Stimulated activated CD4-positive, alpha-beta T cell treated with anti-CD3 and anti-CD28 coated beads, Interleukin-12 subunit alpha, Interleukin-12 subunit beta, amount 100 ng/mL, for 24 hours (primary cell): ENCODE measurements at regions not wholly inside any gene's neighbourhood (a gene's known extent, or its start where the extent isn't known, plus 50 kb on each side); places are given as distances from the start of the nearest gene placed in this dataset.

Experiments
- DNase-seq, 2 experiments: peaks; one replicate each; pipeline ENCODE4 v3.0.0-alpha.2; 2020; ENCODE audit warnings: low read depth in 2 of 2

- no peak for DNase-seq
These were observed 449.0 kb upstream of the IGFBP3 start for GRCh38 chr7:46369933-46370654.

- DNase-seq, result no peak
These were observed 447.8 kb upstream of the IGFBP3 start for GRCh38 chr7:46368871-46369270.

- DNase-seq, result no peak
These were observed 445.5 kb upstream of the IGFBP3 start for GRCh38 chr7:46366526-46366925.

GRCh38 chr7:46363688-46364087 is 442.6 kb upstream of the IGFBP3 start:
- DNase-seq, result no peak

GRCh38 chr7:46360811-46361210 is 439.7 kb upstream of the IGFBP3 start:
- DNase-seq, result no peak

- no peak for DNase-seq
These were observed 439.2 kb upstream of the IGFBP3 start for GRCh38 chr7:46360296-46360695.

- DNase-seq, result no peak
These were observed 436.8 kb upstream of the IGFBP3 start for GRCh38 chr7:46357851-46358250.

GRCh38 chr7:46357290-46357689 is 436.2 kb upstream of the IGFBP3 start:
- no peak for DNase-seq

GRCh38 chr7:46356371-46356770 is 435.3 kb upstream of the IGFBP3 start:
- DNase-seq, result no peak

- DNase-seq, result no peak
These were observed 434.3 kb upstream of the IGFBP3 start for GRCh38 chr7:46355331-46355730.

- DNase-seq, result no peak
These were observed 431.2 kb upstream of the IGFBP3 start for GRCh38 chr7:46352004-46352954.

GRCh38 chr7:46349490-46349889 is 428.4 kb upstream of the IGFBP3 start:
- no peak for DNase-seq

GRCh38 chr7:46344533-46344932 is 423.5 kb upstream of the IGFBP3 start:
- no peak for DNase-seq

GRCh38 chr7:46343802-46344201 is 422.7 kb upstream of the IGFBP3 start:
- no peak for DNase-seq

GRCh38 chr7:46322937-46323336 is 401.9 kb upstream of the IGFBP3 start:
- no peak for DNase-seq

- DNase-seq, result no peak
These were observed 400.6 kb upstream of the IGFBP3 start for GRCh38 chr7:46321556-46322205.

GRCh38 chr7:46320956-46321355 is 399.9 kb upstream of the IGFBP3 start:
- no peak for DNase-seq

- no peak for DNase-seq
These were observed 398.8 kb upstream of the IGFBP3 start for GRCh38 chr7:46319841-46320240.

GRCh38 chr7:46318276-46318675 is 397.2 kb upstream of the IGFBP3 start:
- DNase-seq, result no peak

GRCh38 chr7:46317256-46317655 is 396.2 kb upstream of the IGFBP3 start:
- DNase-seq, result no peak

GRCh38 chr7:46315891-46316290 is 394.8 kb upstream of the IGFBP3 start:
- DNase-seq, result no peak

- no peak for DNase-seq
These were observed 380.6 kb upstream of the IGFBP3 start for GRCh38 chr7:46301677-46302076.
